Type B pancreatic cell (in vitro differentiated cells): ENCODE measurements at regions not wholly inside any gene's neighbourhood (a gene's known extent, or its start where the extent isn't known, plus 50 kb on each side); places are given as distances from the start of the nearest gene placed in this dataset.

Source experiments
- DNase-seq: peaks from one replicate; pipeline ENCODE4 v3.0.0; 2021; ENCODE audit warnings: mixed read lengths; ENCODE audit not compliant: unreplicated experiment; ENCODE audit errors: extremely low spot score
- H3K27ac Mint-ChIP-seq: 2 replicates; pipeline ENCODE4 v1.8.0; 2021; ENCODE audit warnings: mild to moderate bottlenecking, mixed read lengths
- H3K27me3 Mint-ChIP-seq: 2 replicates; pipeline ENCODE4 v1.8.0; 2021; ENCODE audit warnings: mixed read lengths
- H3K36me3 Mint-ChIP-seq: 2 replicates; pipeline ENCODE4 v1.8.0; 2021; ENCODE audit warnings: mixed read lengths
- H3K4me1 Mint-ChIP-seq: one replicate; pipeline ENCODE4 v1.8.0; 2021; ENCODE audit warnings: mixed read lengths; ENCODE audit not compliant: unreplicated experiment
- H3K4me3 Mint-ChIP-seq: 2 replicates; pipeline ENCODE4 v1.8.0; 2021; ENCODE audit warnings: mild to moderate bottlenecking, mixed read lengths
- H3K9me3 Mint-ChIP-seq: 2 replicates; pipeline ENCODE4 v1.8.0; 2021; ENCODE audit warnings: mixed read lengths
- CTCF ChIP-seq: fragments of 200-600 bp; sonication (generic); conservative IDR thresholded peaks from 2 replicates; pipeline ENCODE4 v1.5.0; 2021; ENCODE audit warnings: antibody characterized with exemption, mild to moderate bottlenecking

DNA sequence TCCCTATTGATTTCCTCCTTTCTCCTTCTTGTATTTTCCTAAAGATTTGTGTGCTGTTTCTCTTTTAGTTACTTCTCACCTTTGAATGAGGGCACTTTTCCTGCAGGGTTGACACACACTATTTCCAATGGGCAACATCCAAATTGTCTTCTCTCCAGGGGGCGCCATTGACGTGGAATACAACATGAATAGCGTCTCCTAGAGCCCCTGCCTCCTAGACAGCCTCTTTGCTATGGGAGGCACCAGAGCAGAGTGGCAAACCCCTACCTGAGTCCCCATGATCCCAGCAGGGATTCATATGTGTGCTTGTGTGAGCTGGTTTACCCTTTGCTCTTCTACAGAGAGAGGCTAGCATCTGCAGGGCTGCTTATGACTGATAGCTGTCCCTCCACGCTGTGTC lies 61.3 kb upstream of the ITSN2 start:
- H3K27ac Mint-ChIP-seq: no peak overlapping the region
- TF ChIP-seq CTCF: peak; percentile 70
- DNase-seq: no peak
- H3K9me3 Mint-ChIP-seq: peaks cover 7% of the 10 kb centered on the region
- H3K27me3 Mint-ChIP-seq: no peaks in the 10 kb centered on the region
- no peaks in the 10 kb centered on the region for H3K36me3 Mint-ChIP-seq
- H3K4me3 Mint-ChIP-seq: no peak overlapping the region
- H3K4me1 Mint-ChIP-seq: no peaks in the 10 kb centered on the region

DNA sequence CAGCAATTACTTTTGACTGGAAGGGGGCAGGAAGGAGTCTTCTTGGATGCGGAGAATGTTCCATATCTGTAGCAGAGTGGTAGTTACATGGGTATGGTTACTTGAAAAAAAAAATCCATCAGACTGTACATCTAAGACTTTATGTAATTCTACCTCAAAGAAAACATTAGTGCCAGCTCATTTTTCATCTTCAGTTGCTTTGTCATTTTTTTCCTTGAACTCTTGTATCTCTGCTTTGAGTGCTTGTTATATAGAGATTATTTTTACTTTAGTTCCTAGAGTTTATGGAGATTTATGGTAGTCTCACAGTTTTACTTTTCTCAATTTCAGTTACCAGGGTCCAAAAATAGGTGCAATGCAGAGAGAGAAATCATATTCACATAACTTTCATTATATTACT lies 60.0 kb upstream of the ITSN2 start:
- H3K4me1 Mint-ChIP-seq: no peaks in the 10 kb centered on the region
- H3K27ac Mint-ChIP-seq: no peak overlapping the region
- H3K36me3 Mint-ChIP-seq: no peaks in the 10 kb centered on the region
- no peak overlapping the region for H3K4me3 Mint-ChIP-seq
- no peak for DNase-seq
- H3K9me3 Mint-ChIP-seq: peaks cover 7% of the 10 kb centered on the region
- no peak for TF ChIP-seq CTCF
- H3K27me3 Mint-ChIP-seq: no peaks in the 10 kb centered on the region

DNA sequence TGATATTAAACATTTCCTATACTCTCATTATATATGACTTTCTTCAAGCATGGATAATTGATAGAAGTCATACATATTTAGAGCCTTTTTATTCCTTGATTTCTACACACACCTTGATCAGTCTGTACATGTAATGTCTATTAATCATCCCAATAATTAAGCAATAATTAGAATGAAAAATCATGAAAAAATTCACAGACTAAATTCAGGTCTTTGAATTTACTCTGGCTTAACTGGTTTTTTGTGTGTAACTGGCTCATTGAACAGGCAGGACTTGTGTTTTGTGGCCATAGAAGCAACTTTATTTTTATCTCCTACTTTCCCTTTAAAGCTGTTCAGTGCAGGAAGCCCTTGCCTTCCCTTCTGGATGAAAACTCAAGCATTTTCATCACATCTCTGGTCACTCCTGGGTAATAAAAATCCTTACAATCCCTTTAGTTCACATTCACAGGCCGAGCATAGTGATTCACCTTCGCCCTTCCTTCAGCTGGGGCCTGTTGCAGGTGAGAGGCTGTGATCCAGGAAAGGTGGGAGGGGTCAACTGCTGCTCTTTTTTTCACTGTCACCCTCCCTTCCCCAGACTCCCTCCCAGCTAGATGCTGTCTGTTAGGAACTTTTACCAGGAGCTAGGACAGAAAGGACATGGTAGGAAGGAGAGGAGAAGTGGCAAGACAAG lies 58.0 kb upstream of the ITSN2 start:
- H3K27ac Mint-ChIP-seq: peak overlapping the region; percentile 23
- DNase-seq: no peak
- H3K27me3 Mint-ChIP-seq: no peaks in the 10 kb centered on the region
- H3K9me3 Mint-ChIP-seq: peaks cover 7% of the 10 kb centered on the region
- TF ChIP-seq CTCF: no peak
- no peak overlapping the region for H3K4me3 Mint-ChIP-seq
- H3K36me3 Mint-ChIP-seq: no peaks in the 10 kb centered on the region
- H3K4me1 Mint-ChIP-seq: no peaks in the 10 kb centered on the region

DNA sequence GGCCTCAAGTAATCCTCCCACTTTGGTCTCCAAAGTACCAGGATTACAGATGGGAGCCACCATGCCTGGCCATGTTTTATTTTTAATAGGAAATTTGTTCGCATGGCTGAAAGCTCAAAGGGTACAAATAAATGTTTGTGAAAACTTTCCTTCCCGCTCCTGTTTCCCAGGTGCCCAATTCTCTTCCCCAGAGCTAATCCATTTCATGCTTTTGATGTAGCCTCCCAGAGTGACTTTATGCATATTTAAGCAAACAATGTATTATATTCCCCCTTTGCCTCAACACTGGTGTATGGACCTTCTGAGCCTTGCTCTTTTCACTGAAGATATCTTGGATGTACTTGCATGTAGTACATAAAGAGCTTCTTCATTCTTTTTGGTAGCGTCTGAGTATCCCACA lies 52.5 kb upstream of the ITSN2 start:
- Mint-ChIP-seq H3K27ac (no peak overlapping the region), H3K9me3 (no peaks in the 10 kb centered on the region), H3K4me3 (no peak overlapping the region), H3K36me3 (no peaks in the 10 kb centered on the region), H3K4me1 (peaks cover 10% of the 10 kb centered on the region), H3K27me3 (peaks cover 4% of the 10 kb centered on the region)
- TF ChIP-seq CTCF: no peak
- DNase-seq: no peak

GRCh38 chr2:24411488-24412151 lies 51.3 kb upstream of the ITSN2 start:
- H3K4me1 Mint-ChIP-seq: peaks cover 10% of the 10 kb centered on the region
- no peak overlapping the region for H3K27ac Mint-ChIP-seq
- no peaks in the 10 kb centered on the region for H3K9me3 Mint-ChIP-seq
- peaks cover 4% of the 10 kb centered on the region for H3K27me3 Mint-ChIP-seq
- no peak overlapping the region for H3K4me3 Mint-ChIP-seq
- H3K36me3 Mint-ChIP-seq: no peaks in the 10 kb centered on the region
- TF ChIP-seq CTCF: no peak
- DNase-seq: no peak
